ENCODE measurements at regions not wholly inside any gene's neighbourhood (a gene's known extent, or its start where the extent isn't known, plus 50 kb on each side); places are given as distances from the start of the nearest gene placed in this dataset.

DNA sequence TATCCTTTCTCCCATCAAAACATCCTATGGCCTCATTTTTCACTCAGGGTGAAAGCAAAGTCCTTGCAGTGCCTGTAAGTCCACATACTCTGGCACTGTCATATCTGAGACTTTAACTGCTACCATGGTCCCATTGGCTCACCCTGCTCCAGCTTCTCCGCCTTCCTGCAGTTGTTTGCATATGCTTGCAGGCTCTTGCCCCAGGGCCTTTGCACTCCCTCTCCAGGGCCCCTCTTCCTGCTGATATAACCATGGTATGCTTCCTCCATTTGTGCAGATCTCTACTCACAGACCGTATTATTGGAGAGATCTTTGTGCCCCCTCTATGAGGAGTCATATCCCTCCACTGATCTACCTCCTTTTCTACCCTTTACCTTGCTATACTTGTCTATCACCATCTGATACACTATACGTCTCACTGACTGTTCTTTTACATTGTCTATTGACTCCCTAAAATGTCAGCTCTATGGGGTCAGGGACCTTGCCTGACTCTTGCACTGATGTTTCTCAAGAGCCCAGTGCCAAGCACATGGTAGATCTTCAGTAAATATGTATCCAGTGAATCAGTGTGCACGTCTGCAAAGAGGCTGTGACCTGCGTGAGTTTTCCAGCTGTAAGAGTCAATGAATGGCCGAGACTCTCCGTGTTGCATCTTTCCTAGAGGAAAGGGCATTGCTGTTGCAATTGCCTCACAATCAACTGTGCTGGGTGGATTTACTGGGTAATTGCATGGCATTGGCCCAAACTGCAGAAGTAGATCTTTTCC, 81.7 kb upstream of the CPEB4 start:
- TF ChIP-seq ZFX (IDR thresholded peaks at IDR 0.05), result no peak
- TF ChIP-seq, protein P1, sequence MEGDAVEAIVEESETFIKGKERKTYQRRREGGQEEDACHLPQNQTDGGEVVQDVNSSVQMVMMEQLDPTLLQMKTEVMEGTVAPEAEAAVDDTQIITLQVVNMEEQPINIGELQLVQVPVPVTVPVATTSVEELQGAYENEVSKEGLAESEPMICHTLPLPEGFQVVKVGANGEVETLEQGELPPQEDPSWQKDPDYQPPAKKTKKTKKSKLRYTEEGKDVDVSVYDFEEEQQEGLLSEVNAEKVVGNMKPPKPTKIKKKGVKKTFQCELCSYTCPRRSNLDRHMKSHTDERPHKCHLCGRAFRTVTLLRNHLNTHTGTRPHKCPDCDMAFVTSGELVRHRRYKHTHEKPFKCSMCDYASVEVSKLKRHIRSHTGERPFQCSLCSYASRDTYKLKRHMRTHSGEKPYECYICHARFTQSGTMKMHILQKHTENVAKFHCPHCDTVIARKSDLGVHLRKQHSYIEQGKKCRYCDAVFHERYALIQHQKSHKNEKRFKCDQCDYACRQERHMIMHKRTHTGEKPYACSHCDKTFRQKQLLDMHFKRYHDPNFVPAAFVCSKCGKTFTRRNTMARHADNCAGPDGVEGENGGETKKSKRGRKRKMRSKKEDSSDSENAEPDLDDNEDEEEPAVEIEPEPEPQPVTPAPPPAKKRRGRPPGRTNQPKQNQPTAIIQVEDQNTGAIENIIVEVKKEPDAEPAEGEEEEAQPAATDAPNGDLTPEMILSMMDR (conservative IDR thresholded peaks at IDR 0.05), result no peak
- H3K27ac ChIP-seq, result no peak overlapping the region

DNA sequence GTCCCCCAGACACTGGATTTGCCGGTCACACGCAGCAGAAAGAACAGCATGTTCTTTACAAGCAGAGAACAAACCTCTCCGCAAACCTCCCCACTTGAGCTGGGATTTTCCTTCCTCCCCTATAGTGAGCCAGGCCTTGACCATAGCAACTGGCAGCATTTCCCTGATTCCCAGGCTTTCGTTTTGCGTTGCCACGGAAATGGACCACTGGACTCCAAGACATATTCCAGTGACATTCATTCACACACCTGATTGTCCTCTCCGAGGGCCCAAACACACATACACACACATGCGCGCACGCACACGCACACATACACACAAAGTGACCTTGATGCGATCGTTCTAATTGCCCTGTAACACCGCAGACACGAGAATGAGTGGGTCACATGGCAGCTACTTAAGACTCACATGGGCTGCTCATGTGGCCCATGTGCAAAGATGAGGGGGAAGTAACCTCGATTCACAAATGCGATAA, 80.9 kb upstream of the CPEB4 start:
- H3K27ac ChIP-seq, result no peak overlapping the region
- no peak for TF ChIP-seq ZFX (IDR thresholded peaks at IDR 0.05)
- TF ChIP-seq, protein P1 (conservative IDR thresholded peaks at IDR 0.05), result no peak

DNA sequence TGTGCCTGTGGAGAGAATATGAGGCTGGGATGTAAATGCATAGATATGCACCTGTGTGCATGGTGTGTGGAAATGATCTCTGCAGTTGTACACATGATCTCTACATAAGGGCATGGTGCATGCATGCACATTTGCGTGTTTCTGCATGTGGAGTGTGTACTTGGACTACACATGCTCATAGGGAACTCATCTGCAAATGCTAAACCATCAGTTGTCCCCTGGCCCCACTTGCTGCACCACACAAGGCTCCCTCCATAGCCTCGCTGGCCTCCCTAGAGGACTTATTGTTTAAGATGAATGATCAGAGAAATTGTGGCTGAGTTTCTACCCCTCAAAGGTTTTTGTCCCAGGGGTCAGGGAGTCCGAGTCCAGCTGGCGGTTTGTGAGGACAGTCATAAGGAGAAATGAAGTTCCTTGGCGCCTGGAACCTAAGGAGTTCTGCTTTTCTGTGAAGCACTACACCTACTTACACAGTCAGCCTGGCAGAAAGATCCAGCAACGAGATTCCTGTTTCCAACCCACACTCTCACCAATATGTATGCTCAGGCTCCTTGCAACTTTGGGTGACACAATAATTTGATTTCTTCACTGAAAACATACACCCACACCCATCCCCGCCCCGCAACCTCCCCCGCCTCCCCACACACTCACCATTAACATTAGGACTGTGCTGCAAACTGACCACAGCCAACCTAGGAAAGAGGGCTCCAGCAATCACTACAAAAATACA, 79.9 kb upstream of the CPEB4 start:
- no peak for TF ChIP-seq ZFX (IDR thresholded peaks at IDR 0.05)
- TF ChIP-seq, protein P1 (conservative IDR thresholded peaks at IDR 0.05), result no peak
- H3K27ac ChIP-seq, result no peak overlapping the region

DNA sequence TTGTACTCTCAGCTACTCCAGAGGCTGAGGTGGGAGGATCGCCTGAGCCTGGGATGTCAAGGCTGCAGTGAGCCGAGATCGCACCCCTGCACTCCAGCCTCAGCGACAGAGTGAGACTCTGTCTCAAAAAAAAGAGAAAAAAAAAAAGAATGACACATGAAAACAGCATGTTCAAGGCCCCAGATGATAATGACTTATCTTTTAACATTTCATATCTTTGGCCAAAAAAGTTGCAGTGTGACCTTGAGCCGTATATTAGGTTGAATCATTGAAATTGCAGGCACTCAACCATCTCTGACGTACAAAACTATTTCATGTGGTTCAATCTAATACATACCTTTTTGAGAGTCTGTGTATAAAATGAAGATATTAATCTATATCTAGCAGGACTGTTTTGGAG, 79.1 kb upstream of the CPEB4 start:
- H3K27ac ChIP-seq, result no peak overlapping the region
- TF ChIP-seq, protein P1 (conservative IDR thresholded peaks at IDR 0.05), result no peak
- TF ChIP-seq ZFX (IDR thresholded peaks at IDR 0.05), result no peak

DNA sequence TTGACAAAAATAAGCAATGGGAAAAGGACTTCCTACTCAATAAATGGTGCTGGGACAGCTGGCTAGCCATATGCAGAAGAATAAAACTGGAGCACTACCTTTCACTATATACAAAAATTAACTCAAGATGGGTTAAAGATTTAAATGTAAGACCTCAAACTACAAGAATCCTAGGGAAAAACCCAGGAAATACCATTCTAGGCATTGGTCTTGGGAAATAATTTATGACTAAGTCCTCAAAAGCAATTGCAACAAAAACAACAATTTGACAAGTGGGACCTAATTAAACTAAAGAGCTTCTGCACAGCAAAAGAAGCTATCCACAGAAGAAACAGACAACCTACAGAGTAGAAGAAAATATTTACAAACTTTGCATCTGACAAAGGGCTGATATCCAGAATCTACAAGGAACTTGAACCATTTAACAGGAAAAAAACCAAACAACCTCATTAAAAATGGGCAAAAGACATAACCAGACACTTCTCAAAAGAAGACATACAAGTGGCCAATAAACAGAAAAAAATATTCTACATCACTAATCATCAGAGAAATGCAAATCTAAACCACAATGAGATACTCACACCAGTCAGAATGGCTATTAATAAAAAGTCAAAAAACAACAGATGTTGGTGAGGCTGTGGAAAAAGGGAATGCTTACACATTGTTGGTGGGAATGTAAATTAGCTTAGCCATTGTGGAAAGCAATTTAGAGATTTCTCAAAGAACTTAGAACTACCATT, 75.2 kb upstream of the CPEB4 start:
- H3K27ac ChIP-seq, result no peak overlapping the region
- TF ChIP-seq ZFX (IDR thresholded peaks at IDR 0.05), result no peak
- TF ChIP-seq, protein P1 (conservative IDR thresholded peaks at IDR 0.05), result no peak

DNA sequence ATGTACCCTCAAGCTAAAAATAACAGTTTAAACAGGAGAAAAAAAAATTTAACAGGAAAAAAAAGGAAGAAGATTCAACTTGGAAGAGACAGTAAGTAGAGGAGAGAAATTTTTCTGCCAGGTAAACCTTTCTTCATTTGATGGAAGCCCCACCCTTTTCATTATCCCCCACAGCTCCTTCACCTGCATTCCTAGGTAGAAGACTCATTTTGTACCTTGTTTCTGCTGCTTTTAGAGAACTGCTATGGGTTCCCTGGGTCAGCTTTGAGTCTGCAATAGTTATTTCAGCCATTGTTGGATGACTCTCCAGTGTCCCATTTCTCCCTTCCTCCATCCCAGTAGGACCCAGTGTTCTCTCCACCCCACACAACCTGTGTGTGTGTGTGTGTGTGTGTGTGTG, 74.1 kb upstream of the CPEB4 start:
- H3K27ac ChIP-seq, result no peak overlapping the region
- no peak for TF ChIP-seq ZFX (IDR thresholded peaks at IDR 0.05)
- TF ChIP-seq, protein P1 (conservative IDR thresholded peaks at IDR 0.05), result no peak

Data from C4-2B (cell line).